ENCODE measurements at regions not wholly inside any gene's neighbourhood (a gene's known extent, or its start where the extent isn't known, plus 50 kb on each side); places are given as distances from the start of the nearest gene placed in this dataset.

GRCh38 chr11:92915551-92915950 lies 53.9 kb upstream of the MTNR1B start:
- Histone ChIP-seq H3K27ac (no peak overlapping the region), H3K4me1 (no peaks in the 10 kb centered on the region), H3K27me3 (no peaks in the 10 kb centered on the region), H3K4me3 (no peak overlapping the region), H3K9me3 (no peaks in the 10 kb centered on the region), H3K36me3 (no peaks in the 10 kb centered on the region)
- intact Hi-C loops (cut with DNase I; ENCODE audit: low total_unique reads): no loop called here
- no peak for DNase-seq
- TF ChIP-seq, protein P1, sequence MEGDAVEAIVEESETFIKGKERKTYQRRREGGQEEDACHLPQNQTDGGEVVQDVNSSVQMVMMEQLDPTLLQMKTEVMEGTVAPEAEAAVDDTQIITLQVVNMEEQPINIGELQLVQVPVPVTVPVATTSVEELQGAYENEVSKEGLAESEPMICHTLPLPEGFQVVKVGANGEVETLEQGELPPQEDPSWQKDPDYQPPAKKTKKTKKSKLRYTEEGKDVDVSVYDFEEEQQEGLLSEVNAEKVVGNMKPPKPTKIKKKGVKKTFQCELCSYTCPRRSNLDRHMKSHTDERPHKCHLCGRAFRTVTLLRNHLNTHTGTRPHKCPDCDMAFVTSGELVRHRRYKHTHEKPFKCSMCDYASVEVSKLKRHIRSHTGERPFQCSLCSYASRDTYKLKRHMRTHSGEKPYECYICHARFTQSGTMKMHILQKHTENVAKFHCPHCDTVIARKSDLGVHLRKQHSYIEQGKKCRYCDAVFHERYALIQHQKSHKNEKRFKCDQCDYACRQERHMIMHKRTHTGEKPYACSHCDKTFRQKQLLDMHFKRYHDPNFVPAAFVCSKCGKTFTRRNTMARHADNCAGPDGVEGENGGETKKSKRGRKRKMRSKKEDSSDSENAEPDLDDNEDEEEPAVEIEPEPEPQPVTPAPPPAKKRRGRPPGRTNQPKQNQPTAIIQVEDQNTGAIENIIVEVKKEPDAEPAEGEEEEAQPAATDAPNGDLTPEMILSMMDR (IDR thresholded peaks at IDR 0.05): no peak
- TF ChIP-seq EP300 (IDR thresholded peaks at IDR 0.05): no peak
- TF ChIP-seq POLR2A (IDR thresholded peaks at IDR 0.05): no peak
- no peak for TF ChIP-seq POLR2AphosphoS5 (IDR thresholded peaks at IDR 0.05)
- 94 to 99% (median 96%) methylated on average over 20 to 39 of the region's 39 CpGs for WGBS, 5 donors

- no peak overlapping the region for H3K27ac ChIP-seq
- intact Hi-C loops (cut with DNase I; ENCODE audit: low total_unique reads): no loop called here
- no peak overlapping the region for H3K4me3 ChIP-seq
- TF ChIP-seq, protein P1 (IDR thresholded peaks at IDR 0.05): no peak
- TF ChIP-seq POLR2A (IDR thresholded peaks at IDR 0.05) (no peak), POLR2AphosphoS5 (IDR thresholded peaks at IDR 0.05) (no peak), EP300 (IDR thresholded peaks at IDR 0.05) (no peak)
- no peaks in the 10 kb centered on the region for H3K27me3 ChIP-seq
- no peak for DNase-seq
- no peaks in the 10 kb centered on the region for H3K36me3 ChIP-seq
- WGBS, 5 donors: 59 to 74% (median 65%) methylated on average over 4 of the region's 4 CpGs
- no peaks in the 10 kb centered on the region for H3K4me1 ChIP-seq
- H3K9me3 ChIP-seq: no peaks in the 10 kb centered on the region
These were observed 53.2 kb upstream of the MTNR1B start for GRCh38 chr11:92916299-92916698.

DNA sequence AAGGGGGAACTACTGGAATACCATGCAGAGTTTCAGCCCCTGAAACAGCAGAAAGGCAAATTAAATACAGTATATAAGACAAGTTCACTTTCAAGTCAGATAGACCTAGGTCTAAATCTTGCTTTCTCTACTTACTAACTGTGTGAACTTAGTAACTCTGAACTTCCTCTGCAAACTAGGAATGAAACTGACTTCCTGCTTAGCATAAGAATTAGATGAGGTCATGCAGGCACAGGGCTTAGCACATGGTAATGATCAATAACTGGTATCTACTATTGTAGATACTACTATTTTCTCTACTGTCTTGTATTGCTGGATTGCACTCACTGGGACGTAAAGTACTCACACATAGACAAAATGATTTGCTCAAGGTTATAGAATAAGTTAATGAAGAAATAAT lies 51.5 kb upstream of the MTNR1B start:
- no peaks in the 10 kb centered on the region for H3K27me3 ChIP-seq
- DNase-seq: no peak
- no peaks in the 10 kb centered on the region for H3K9me3 ChIP-seq
- H3K36me3 ChIP-seq: no peaks in the 10 kb centered on the region
- H3K27ac ChIP-seq: no peak overlapping the region
- WGBS, 5 donors: 70 to 89% (median 79%) methylated on average over 1 of the region's 1 CpG
- intact Hi-C loops (cut with DNase I; ENCODE audit: low total_unique reads): no loop called here
- H3K4me1 ChIP-seq: no peaks in the 10 kb centered on the region
- H3K4me3 ChIP-seq: no peak overlapping the region
- TF ChIP-seq POLR2AphosphoS5 (IDR thresholded peaks at IDR 0.05) (no peak), POLR2A (IDR thresholded peaks at IDR 0.05) (no peak), EP300 (IDR thresholded peaks at IDR 0.05) (no peak)
- TF ChIP-seq, protein P1 (IDR thresholded peaks at IDR 0.05): no peak

- TF ChIP-seq POLR2AphosphoS5 (IDR thresholded peaks at IDR 0.05) (no peak), EP300 (IDR thresholded peaks at IDR 0.05) (no peak), POLR2A (IDR thresholded peaks at IDR 0.05) (no peak)
- TF ChIP-seq, protein P1 (IDR thresholded peaks at IDR 0.05): no peak
- no peak for DNase-seq
- Histone ChIP-seq H3K36me3 (no peaks in the 10 kb centered on the region), H3K27ac (no peak overlapping the region), H3K27me3 (no peaks in the 10 kb centered on the region), H3K9me3 (no peaks in the 10 kb centered on the region), H3K4me3 (no peak overlapping the region), H3K4me1 (no peaks in the 10 kb centered on the region)
- intact Hi-C loops (cut with DNase I; ENCODE audit: low total_unique reads): no loop called here
These were observed 50.4 kb upstream of the MTNR1B start for GRCh38 chr11:92919048-92919447.

Measured in stomach (tissue), 8 donors.